Parathyroid adenoma (tissue), 2 donors: ENCODE measurements at regions not wholly inside any gene's neighbourhood (a gene's known extent, or its start where the extent isn't known, plus 50 kb on each side); places are given as distances from the start of the nearest gene placed in this dataset.
A peak's percentile ranks its signal among the peaks of the same experiment; 100 is the strongest.

Experiments used
- H2AFZ ChIP-seq: fragments of 300-600 bp; sonication (generic); one replicate; pipeline ENCODE4 v1.7.0; 2017; ENCODE audit warnings: antibody characterized with exemption, mild to moderate bottlenecking
- H3K27ac ChIP-seq: fragments of 300-600 bp; sonication (generic); one replicate; pipeline ENCODE4 v1.7.0; 2017
- H3K27me3 ChIP-seq: fragments of 300-600 bp; sonication (generic); one replicate; pipeline ENCODE4 v1.7.0; 2017; ENCODE audit warnings: low read length; ENCODE audit not compliant: control insufficient read depth, insufficient read depth
- H3K36me3 ChIP-seq: fragments of 300-600 bp; sonication (generic); one replicate; pipeline ENCODE4 v1.7.0; 2017; ENCODE audit warnings: low read length; ENCODE audit not compliant: control insufficient read depth, insufficient read depth
- H3K4me1 ChIP-seq: fragments of 300-600 bp; sonication (generic); one replicate; pipeline ENCODE4 v1.7.0; 2017; ENCODE audit warnings: control low read depth
- H3K4me2 ChIP-seq: fragments of 300-600 bp; sonication (generic); one replicate; pipeline ENCODE4 v1.7.0; 2017; ENCODE audit warnings: low read length
- H3K4me3 ChIP-seq: fragments of 300-600 bp; sonication (generic); one replicate; pipeline ENCODE4 v1.7.0; 2017; ENCODE audit warnings: low read depth, low read length
- H3K79me2 ChIP-seq: fragments of 300-600 bp; sonication (generic); one replicate; pipeline ENCODE4 v1.7.0; 2017; ENCODE audit warnings: control low read depth
- H3K9ac ChIP-seq: fragments of 300-600 bp; sonication (generic); one replicate; pipeline ENCODE4 v1.7.0; 2017; ENCODE audit warnings: mild to moderate bottlenecking
- H3K9me3 ChIP-seq: fragments of 300-600 bp; sonication (generic); one replicate; pipeline ENCODE4 v1.7.0; 2017; ENCODE audit warnings: low read length; ENCODE audit not compliant: control insufficient read depth
- TF ChIP-seq, protein P1 (sequence below): fragments of 300-600 bp; sonication (generic); IDR thresholded peaks from one replicate; pipeline ENCODE4 v1.7.0; 2017; ENCODE audit warnings: antibody characterized with exemption, mild to moderate bottlenecking
- donor health status: primary hyperparathyroidism.

DNA sequence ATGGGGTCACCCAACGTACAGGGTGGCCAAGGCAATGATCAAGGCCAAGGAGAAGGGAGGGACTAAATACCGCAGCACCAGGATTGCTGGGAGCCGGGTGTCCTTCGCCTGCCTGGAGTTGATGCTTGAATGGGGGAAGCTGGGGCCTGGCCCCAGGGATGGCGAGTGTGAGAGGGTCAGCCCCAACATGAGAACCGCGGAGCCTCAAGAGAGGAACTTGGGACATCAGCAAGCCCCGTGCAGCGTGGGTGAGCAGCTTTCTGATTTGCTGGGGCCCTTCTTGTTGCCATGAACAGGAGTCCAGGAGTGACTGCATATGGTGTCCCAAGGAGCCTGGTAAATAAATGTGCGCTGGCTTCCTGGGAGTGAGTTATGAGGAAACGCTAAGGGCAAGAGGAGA, 72.8 kb upstream of the PITRM1 start:
- no peak overlapping the region for H3K4me3 ChIP-seq
- no peak overlapping the region for H3K27ac ChIP-seq
- H3K4me1 ChIP-seq = no peaks in the 10 kb centered on the region
- no peaks in the 10 kb centered on the region for H3K36me3 ChIP-seq
- H3K27me3 ChIP-seq = no peaks in the 10 kb centered on the region
- TF ChIP-seq, protein P1, sequence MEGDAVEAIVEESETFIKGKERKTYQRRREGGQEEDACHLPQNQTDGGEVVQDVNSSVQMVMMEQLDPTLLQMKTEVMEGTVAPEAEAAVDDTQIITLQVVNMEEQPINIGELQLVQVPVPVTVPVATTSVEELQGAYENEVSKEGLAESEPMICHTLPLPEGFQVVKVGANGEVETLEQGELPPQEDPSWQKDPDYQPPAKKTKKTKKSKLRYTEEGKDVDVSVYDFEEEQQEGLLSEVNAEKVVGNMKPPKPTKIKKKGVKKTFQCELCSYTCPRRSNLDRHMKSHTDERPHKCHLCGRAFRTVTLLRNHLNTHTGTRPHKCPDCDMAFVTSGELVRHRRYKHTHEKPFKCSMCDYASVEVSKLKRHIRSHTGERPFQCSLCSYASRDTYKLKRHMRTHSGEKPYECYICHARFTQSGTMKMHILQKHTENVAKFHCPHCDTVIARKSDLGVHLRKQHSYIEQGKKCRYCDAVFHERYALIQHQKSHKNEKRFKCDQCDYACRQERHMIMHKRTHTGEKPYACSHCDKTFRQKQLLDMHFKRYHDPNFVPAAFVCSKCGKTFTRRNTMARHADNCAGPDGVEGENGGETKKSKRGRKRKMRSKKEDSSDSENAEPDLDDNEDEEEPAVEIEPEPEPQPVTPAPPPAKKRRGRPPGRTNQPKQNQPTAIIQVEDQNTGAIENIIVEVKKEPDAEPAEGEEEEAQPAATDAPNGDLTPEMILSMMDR = no peak
- no peak overlapping the region for H3K9ac ChIP-seq
- no peak overlapping the region for H2AFZ ChIP-seq
- no peaks in the 10 kb centered on the region for H3K79me2 ChIP-seq
- no peak overlapping the region for H3K4me2 ChIP-seq
- H3K9me3 ChIP-seq = no peaks in the 10 kb centered on the region

DNA sequence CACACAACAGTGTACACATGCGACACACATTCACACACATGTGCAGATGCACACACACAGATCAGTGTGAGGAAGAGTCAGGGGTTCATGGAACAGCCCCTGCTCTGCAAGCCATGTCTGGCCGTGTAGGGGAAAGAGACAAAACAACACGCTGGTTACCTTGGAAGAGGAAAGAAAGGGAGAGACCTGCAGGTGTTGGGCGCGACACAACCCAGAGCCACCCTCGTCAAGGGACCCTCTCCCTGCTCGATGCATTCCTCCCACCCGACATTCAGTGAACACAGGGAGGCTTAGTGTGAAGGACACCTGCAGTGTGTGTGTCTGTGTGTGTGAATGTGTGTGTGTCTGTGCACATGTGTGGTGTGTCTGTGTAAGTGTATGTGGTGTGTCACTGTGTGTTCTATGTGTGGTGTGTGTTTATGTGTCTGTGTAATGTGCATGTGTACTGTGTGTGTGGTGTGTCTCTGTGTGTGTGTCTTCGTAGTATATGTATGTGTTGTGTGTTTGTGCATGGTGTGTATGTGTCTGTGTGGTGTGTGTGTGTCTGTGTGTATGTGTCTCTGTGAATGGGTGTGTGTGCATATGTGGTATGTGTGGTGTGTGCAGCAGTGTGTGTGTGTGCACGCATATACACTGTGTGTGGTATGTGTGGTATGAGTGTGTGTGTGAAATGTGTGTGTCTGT, 69.5 kb upstream of the PITRM1 start:
- Histone ChIP-seq H2AFZ (no peak overlapping the region), H3K27ac (no peak overlapping the region), H3K4me1 (no peaks in the 10 kb centered on the region), H3K9ac (no peak overlapping the region), H3K79me2 (no peaks in the 10 kb centered on the region), H3K9me3 (no peaks in the 10 kb centered on the region), H3K4me2 (no peak overlapping the region), H3K36me3 (no peaks in the 10 kb centered on the region), H3K4me3 (no peak overlapping the region), H3K27me3 (no peaks in the 10 kb centered on the region)
- TF ChIP-seq, protein P1 = no peak

DNA sequence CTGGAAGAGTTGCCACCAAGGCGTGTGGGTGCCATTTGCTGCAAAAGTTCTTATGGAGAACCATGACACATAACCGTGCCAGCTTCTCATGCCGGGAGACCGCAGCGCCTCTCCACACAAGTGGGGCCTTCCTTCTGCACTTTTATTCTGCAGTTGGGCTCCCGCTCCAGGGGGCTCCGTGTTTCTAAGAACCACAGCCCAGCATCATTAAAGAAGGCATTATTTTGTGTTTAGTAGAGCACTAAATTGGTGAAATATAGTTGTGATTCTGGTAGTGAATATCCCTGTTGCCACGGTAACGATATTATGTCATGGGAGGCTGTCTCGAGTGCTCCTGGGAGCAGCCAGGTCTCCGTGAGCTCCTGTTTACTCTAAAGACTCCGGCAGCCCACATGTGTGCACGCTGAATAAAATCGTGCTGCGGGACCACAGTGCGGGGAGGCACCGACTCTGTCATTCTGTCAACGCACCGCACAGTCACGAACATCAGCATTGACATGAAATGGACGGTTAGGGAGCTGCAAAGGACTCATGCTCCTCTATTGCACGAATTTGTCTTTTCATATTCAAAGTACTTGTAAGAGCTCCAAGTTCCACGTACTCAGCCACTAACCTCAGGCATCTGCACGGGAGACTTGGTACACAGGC, 68.8 kb upstream of the PITRM1 start:
- H3K9ac ChIP-seq = no peak overlapping the region
- no peak overlapping the region for H3K4me3 ChIP-seq
- no peaks in the 10 kb centered on the region for H3K79me2 ChIP-seq
- H3K27ac ChIP-seq = no peak overlapping the region
- H3K4me1 ChIP-seq = no peaks in the 10 kb centered on the region
- no peak overlapping the region for H2AFZ ChIP-seq
- no peaks in the 10 kb centered on the region for H3K9me3 ChIP-seq
- H3K4me2 ChIP-seq = no peak overlapping the region
- H3K36me3 ChIP-seq = no peaks in the 10 kb centered on the region
- TF ChIP-seq, protein P1 = no peak
- no peaks in the 10 kb centered on the region for H3K27me3 ChIP-seq

DNA sequence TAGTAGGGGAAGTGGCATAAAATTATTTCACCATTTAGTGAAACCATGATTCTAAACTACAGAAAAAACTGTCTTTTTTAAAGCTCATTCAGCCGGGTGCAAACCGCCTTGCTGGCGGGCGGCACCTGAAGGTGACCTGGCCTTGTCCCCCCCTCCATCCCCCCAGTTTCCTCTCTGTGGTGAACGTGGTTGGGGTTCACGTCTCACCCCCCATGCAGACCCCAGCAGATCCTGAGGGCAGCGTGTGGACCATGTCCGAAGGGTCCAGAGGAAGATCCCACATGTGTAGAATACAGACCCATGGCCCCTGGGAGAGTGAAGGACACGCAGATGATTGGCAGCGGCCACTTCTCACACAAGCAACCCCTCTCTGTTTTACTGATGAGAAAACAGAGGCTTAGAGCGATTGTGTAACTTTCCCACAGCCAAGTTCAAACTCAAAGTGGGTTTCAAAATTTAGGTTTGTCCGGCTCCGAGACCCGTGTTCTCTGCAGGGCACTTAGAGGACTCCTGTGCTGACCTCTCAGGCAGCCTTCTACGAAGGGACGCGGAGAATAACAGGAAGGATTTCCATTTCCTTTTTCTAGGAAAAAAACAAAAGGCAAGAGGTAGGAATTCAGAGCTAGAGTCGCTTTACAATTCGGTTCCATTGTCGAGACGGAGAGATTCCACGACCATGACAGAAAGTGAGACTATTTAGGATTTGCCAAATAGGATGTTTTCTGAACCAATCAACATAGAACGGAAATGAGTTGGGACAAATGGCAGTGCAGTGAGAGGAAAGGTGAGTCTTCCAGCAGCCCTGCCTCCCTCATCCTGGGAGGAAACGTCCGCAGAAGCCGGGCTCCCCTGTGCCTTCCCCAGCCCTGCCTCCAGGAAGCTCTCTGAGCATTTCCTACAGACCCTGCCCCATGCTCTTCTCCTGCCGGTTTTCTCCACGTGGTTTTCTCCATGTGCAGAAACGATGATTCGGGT, 67.6 kb upstream of the PITRM1 start:
- Histone ChIP-seq H3K9ac (no peak overlapping the region), H3K4me2 (peak overlapping the region; percentile 38), H3K9me3 (no peaks in the 10 kb centered on the region), H3K36me3 (no peaks in the 10 kb centered on the region), H3K79me2 (no peaks in the 10 kb centered on the region), H2AFZ (no peak overlapping the region), H3K4me1 (no peaks in the 10 kb centered on the region), H3K4me3 (peak overlapping the region; percentile 2), H3K27me3 (no peaks in the 10 kb centered on the region), H3K27ac (no peak overlapping the region)
- TF ChIP-seq, protein P1 = no peak
